ENCODE measurements at regions not wholly inside any gene's neighbourhood (a gene's known extent, or its start where the extent isn't known, plus 50 kb on each side); places are given as distances from the start of the nearest gene placed in this dataset.

- TF ChIP-seq, protein P1, sequence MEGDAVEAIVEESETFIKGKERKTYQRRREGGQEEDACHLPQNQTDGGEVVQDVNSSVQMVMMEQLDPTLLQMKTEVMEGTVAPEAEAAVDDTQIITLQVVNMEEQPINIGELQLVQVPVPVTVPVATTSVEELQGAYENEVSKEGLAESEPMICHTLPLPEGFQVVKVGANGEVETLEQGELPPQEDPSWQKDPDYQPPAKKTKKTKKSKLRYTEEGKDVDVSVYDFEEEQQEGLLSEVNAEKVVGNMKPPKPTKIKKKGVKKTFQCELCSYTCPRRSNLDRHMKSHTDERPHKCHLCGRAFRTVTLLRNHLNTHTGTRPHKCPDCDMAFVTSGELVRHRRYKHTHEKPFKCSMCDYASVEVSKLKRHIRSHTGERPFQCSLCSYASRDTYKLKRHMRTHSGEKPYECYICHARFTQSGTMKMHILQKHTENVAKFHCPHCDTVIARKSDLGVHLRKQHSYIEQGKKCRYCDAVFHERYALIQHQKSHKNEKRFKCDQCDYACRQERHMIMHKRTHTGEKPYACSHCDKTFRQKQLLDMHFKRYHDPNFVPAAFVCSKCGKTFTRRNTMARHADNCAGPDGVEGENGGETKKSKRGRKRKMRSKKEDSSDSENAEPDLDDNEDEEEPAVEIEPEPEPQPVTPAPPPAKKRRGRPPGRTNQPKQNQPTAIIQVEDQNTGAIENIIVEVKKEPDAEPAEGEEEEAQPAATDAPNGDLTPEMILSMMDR (IDR thresholded peaks at IDR 0.05; ENCODE audit: insufficient read depth, low read length), result no peak
- TF ChIP-seq, protein P2, sequence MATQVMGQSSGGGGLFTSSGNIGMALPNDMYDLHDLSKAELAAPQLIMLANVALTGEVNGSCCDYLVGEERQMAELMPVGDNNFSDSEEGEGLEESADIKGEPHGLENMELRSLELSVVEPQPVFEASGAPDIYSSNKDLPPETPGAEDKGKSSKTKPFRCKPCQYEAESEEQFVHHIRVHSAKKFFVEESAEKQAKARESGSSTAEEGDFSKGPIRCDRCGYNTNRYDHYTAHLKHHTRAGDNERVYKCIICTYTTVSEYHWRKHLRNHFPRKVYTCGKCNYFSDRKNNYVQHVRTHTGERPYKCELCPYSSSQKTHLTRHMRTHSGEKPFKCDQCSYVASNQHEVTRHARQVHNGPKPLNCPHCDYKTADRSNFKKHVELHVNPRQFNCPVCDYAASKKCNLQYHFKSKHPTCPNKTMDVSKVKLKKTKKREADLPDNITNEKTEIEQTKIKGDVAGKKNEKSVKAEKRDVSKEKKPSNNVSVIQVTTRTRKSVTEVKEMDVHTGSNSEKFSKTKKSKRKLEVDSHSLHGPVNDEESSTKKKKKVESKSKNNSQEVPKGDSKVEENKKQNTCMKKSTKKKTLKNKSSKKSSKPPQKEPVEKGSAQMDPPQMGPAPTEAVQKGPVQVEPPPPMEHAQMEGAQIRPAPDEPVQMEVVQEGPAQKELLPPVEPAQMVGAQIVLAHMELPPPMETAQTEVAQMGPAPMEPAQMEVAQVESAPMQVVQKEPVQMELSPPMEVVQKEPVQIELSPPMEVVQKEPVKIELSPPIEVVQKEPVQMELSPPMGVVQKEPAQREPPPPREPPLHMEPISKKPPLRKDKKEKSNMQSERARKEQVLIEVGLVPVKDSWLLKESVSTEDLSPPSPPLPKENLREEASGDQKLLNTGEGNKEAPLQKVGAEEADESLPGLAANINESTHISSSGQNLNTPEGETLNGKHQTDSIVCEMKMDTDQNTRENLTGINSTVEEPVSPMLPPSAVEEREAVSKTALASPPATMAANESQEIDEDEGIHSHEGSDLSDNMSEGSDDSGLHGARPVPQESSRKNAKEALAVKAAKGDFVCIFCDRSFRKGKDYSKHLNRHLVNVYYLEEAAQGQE (IDR thresholded peaks at IDR 0.05; ENCODE audit: insufficient replicate concordance, low read depth), result no peak
Measured at GRCh38 chr14:49970474-49971147, 77.7 kb downstream of the ARF6 start.
